Right atrium auricular region (tissue), 2 donors: ENCODE measurements at regions not wholly inside any gene's neighbourhood (a gene's known extent, or its start where the extent isn't known, plus 50 kb on each side); places are given as distances from the start of the nearest gene placed in this dataset.

Source experiments
- DNase-seq: peaks from one replicate; pipeline ENCODE4 v3.0.0-alpha.2; 2019; ENCODE audit warnings: low spot score
- H3K27ac ChIP-seq, 2 donors: fragments of 200-600 bp; sonication (generic); 1 replicate in 1 of 2; 2 replicates in 1 of 2; pipeline ENCODE4 v1.5.1; 2016 to 2019
- H3K27me3 ChIP-seq, 2 donors: fragments of 200-600 bp; sonication (generic); one replicate each; pipeline versions ENCODE4 v1.5.1 to v1.6.0; 2017 to 2019
- H3K36me3 ChIP-seq: fragments of 200-600 bp; sonication (generic); one replicate; pipeline ENCODE4 v1.5.1; 2016
- H3K4me1 ChIP-seq, 2 donors: fragments of 200-600 bp; sonication (generic); one replicate each; pipeline versions ENCODE4 v1.5.1 to v1.6.0; 2017 to 2019
- H3K4me3 ChIP-seq, 2 donors: fragments of 200-600 bp; sonication (generic); 1 replicate in 1 of 2; 2 replicates in 1 of 2; pipeline ENCODE4 v1.5.1; 2017 to 2019; ENCODE audit warnings: mild to moderate bottlenecking in 1 of 2, moderate library complexity in 1 of 2
- H3K9me3 ChIP-seq, 2 donors: fragments of 200-600 bp; sonication (generic); one replicate each; pipeline ENCODE4 v1.5.1; 2019
- TF ChIP-seq, protein P1 (sequence below), 2 donors: fragments of 200-600 bp; sonication (generic); IDR thresholded peaks; one replicate each; pipeline ENCODE4 v1.5.1; 2019; ENCODE audit warnings: antibody characterized with exemption in 2 of 2

DNA sequence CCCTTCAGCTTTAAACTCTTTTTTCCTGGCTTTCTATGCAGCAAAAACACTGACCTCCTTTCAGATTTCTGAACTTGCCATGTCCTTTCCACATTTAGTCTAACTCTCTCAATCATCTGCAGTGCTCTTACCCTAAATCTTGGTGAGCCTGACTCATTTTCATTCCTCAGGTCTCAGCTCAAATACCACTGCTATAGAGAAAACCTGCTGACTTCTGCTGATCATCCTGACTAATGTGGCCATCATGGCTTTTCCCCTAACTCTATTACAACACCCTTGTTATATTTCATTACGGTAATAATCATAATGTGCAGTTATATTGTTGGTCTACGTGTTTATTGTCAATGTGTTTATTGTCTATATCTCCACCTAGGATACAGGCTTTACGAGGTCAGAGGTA lies 207.3 kb upstream of the OR4E1 start:
- H3K4me1 ChIP-seq, result no peaks in the 10 kb centered on the region
- TF ChIP-seq, protein P1, sequence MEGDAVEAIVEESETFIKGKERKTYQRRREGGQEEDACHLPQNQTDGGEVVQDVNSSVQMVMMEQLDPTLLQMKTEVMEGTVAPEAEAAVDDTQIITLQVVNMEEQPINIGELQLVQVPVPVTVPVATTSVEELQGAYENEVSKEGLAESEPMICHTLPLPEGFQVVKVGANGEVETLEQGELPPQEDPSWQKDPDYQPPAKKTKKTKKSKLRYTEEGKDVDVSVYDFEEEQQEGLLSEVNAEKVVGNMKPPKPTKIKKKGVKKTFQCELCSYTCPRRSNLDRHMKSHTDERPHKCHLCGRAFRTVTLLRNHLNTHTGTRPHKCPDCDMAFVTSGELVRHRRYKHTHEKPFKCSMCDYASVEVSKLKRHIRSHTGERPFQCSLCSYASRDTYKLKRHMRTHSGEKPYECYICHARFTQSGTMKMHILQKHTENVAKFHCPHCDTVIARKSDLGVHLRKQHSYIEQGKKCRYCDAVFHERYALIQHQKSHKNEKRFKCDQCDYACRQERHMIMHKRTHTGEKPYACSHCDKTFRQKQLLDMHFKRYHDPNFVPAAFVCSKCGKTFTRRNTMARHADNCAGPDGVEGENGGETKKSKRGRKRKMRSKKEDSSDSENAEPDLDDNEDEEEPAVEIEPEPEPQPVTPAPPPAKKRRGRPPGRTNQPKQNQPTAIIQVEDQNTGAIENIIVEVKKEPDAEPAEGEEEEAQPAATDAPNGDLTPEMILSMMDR (IDR thresholded peaks at IDR 0.05), result no peak
- DNase-seq, result no peak
- H3K9me3 ChIP-seq, result no peaks in the 10 kb centered on the region
- no peak overlapping the region for H3K27ac ChIP-seq
- no peaks in the 10 kb centered on the region for H3K27me3 ChIP-seq
- no peaks in the 10 kb centered on the region for H3K36me3 ChIP-seq
- no peak overlapping the region for H3K4me3 ChIP-seq

DNA sequence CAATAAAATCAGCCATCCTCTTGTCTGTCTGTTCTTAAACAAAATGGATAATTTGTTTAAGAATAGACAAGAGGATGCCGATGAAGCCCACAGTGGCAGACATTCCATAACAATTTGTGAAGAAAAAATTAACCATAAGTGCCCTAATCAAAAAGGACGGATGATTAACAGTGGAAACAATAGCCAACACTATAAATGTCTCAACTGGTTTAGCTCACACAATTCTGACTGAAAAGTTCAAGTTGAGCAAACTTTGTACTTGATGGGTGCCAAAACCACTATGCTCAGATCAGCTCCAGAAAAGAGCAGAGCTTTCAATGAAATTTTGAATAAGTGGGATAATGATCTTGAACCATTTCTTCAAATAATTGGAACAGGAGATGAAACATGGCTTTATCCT lies 202.2 kb upstream of the OR4E1 start:
- Histone ChIP-seq H3K27me3 (no peaks in the 10 kb centered on the region), H3K36me3 (no peaks in the 10 kb centered on the region), H3K27ac (no peak overlapping the region), H3K4me3 (no peak overlapping the region), H3K9me3 (no peaks in the 10 kb centered on the region), H3K4me1 (no peaks in the 10 kb centered on the region)
- TF ChIP-seq, protein P1 (IDR thresholded peaks at IDR 0.05), result no peak
- no peak for DNase-seq

DNA sequence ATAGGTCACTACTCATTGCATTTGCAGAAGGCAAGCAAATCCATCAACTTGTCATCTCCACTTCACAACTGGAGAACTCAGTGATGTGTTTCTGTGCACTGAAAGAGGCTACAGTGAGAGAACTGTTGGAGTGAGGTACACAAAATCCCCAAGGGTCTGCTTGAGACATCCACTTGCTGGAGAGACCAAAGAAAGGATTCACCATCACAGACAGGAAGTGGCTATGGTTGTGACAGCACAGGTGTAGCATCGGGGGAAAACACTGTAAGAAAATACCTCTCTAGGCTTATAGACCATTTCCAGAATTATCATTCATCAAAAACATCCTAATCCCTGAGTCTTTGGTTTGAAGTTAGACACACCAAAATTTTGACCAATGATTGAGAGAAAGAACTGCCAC lies 201.3 kb upstream of the OR4E1 start:
- H3K27me3 ChIP-seq, result no peaks in the 10 kb centered on the region
- TF ChIP-seq, protein P1 (IDR thresholded peaks at IDR 0.05), result no peak
- H3K4me1 ChIP-seq, result no peaks in the 10 kb centered on the region
- no peak overlapping the region for H3K27ac ChIP-seq
- no peaks in the 10 kb centered on the region for H3K9me3 ChIP-seq
- H3K4me3 ChIP-seq, result no peak overlapping the region
- no peak for DNase-seq
- H3K36me3 ChIP-seq, result no peaks in the 10 kb centered on the region

DNA sequence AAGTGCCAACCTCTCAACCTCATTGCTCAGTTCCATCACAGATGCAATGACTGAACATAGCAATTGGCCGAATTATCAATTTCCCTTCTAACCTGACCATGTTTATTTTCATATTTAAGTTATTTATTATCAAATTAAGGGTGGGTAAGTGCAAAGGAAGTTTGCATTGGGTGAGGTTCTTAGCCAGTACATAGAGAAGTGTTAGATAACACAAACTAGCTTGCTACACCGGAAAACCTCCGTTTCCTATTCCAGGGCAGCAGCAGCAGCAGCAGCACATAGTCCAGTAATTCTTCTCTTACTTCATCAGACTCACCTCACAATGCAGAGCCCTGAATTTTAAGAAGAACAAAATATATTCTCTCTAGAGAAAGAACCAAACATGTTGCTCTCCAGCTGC lies 200.5 kb upstream of the OR4E1 start:
- TF ChIP-seq, protein P1 (IDR thresholded peaks at IDR 0.05), result no peak
- Histone ChIP-seq H3K36me3 (no peaks in the 10 kb centered on the region), H3K27ac (no peak overlapping the region), H3K4me3 (no peak overlapping the region), H3K9me3 (no peaks in the 10 kb centered on the region), H3K27me3 (no peaks in the 10 kb centered on the region), H3K4me1 (no peaks in the 10 kb centered on the region)
- DNase-seq, result no peak

DNA sequence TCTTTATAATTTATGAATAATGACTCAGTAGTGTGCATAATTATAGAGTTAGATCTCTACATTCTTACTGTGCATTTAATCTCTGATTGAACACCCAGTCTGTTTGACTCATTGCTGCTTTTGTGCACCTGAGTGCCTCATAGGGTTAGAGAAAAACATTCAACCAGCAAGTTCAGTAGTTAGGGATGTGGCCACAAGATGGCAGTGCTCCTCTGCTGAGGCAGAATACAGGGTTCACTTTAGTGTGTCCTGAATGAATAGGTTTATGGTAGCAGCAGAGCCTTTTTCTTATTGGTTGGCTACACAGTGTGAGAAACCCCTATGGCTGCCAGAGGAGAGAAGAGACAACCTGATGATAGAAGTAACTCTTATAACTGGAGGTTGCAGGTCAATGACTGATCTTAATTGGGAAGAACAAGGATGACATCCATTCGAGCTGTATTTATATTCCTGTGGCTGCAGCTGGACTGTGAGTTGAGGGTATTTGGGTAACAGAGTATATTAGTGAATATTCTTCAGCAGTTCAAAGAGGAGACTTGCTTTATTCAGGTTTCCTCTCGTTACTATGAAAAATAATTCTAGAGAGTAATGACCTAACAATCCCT lies 194.9 kb upstream of the OR4E1 start:
- Histone ChIP-seq H3K36me3 (no peaks in the 10 kb centered on the region), H3K4me1 (no peaks in the 10 kb centered on the region)
- TF ChIP-seq, protein P1 (IDR thresholded peaks at IDR 0.05), result peak; percentile 19 to 58

DNA sequence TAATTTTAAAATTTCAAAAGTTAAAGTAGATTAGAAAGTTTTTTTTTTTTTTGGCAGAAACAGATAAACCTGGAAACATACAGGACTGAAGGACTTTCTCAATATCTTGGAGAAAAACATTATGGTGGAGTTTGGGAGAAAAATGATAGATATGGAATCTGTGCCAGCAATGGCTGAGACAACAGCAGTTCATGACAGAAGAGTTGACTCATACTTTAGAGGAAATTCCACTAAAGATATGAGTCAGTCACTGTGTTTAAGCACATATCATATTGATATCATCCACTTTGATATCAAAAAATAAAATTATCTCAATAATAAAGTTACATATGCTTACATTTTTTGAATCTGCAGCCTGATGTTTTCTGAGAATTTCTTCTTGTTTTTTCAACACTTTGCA lies 193.9 kb upstream of the OR4E1 start:
- H3K36me3 ChIP-seq, result no peaks in the 10 kb centered on the region
- no peaks in the 10 kb centered on the region for H3K4me1 ChIP-seq
- H3K9me3 ChIP-seq, result no peaks in the 10 kb centered on the region
- H3K27me3 ChIP-seq, result no peaks in the 10 kb centered on the region
- no peak for DNase-seq
- H3K27ac ChIP-seq, result no peak overlapping the region
- H3K4me3 ChIP-seq, result no peak overlapping the region
- TF ChIP-seq, protein P1 (IDR thresholded peaks at IDR 0.05), result no peak

More for the DNA sequence above, 194.9 kb upstream of the OR4E1 start:
- H3K4me3 ChIP-seq, result no peak overlapping the region
- no peak for DNase-seq
- no peak overlapping the region for H3K27ac ChIP-seq
- no peaks in the 10 kb centered on the region for H3K27me3 ChIP-seq
- H3K9me3 ChIP-seq, result no peaks in the 10 kb centered on the region
